Body of pancreas (tissue), 4 donors: ENCODE measurements at regions not wholly inside any gene's neighbourhood (a gene's known extent, or its start where the extent isn't known, plus 50 kb on each side); places are given as distances from the start of the nearest gene placed in this dataset.

ENCODE experiments used
- ATAC-seq: fragments of 150-250 bp; one replicate; pipeline ENCODE4 v1.9.1; 2016
- DNase-seq, 4 donors: peaks; one replicate each; pipeline ENCODE4 v3.0.0-alpha.2; 2019
- H3K27ac ChIP-seq, 4 donors: fragments of 200-600 bp; sonication (generic); 1 replicate in 3 of 4; 2 replicates in 1 of 4; pipeline versions ENCODE4 v1.5.1 to v1.6.1; 2016 to 2019; ENCODE audit warnings: mild to moderate bottlenecking in 1 of 4, mixed read lengths in 1 of 4, moderate library complexity in 1 of 4
- H3K27me3 ChIP-seq, 2 donors: fragments of 200-600 bp; sonication (generic); one replicate each; pipeline ENCODE4 v1.6.0; 2016; ENCODE audit warnings: mild to moderate bottlenecking in 1 of 2
- H3K36me3 ChIP-seq, 2 donors: fragments of 200-600 bp; sonication (generic); replicated peaks in 1 of 2; 2 replicates each; pipeline ENCODE4 v1.5.1; 2016; ENCODE audit warnings: low read depth in 2 of 2; ENCODE audit not compliant: insufficient read depth in 1 of 2
- H3K4me1 ChIP-seq: fragments of 200-600 bp; sonication (generic); one replicate; pipeline ENCODE4 v1.6.0; 2016
- H3K4me3 ChIP-seq, 2 donors: fragments of 200-600 bp; sonication (generic); 1 replicate in 1 of 2; 2 replicates in 1 of 2; pipeline ENCODE4 v1.5.1; 2016 to 2019
- H3K9me3 ChIP-seq, 3 donors: fragments of 200-600 bp; sonication (generic); 1 replicate in 2 of 3; 2 replicates in 1 of 3; pipeline ENCODE4 v1.5.1; 2016
- POLR2A ChIP-seq, 3 donors: fragments of 450-650 bp; IDR thresholded peaks; one replicate each; pipeline ENCODE4 v1.6.1; 2016; ENCODE audit warnings: antibody characterized with exemption in 3 of 3, mild to moderate bottlenecking in 2 of 3
- WGBS, 2 donors: methylation state at CpG; one replicate each; pipeline ENCODE4 v1.1.5; 2017; 5-methylcytosine and 5-hydroxymethylcytosine counted together
- intact Hi-C: fragments of 100-400 bp; cut with DNase I; formaldehyde crosslinking; loops from one replicate; pipeline ENCODE4 v1.15.1; 2023
- TF ChIP-seq, protein P1 (sequence below), 7 experiments: fragments of 450-650 bp in 4 of 7; fragments of 200-600 bp in 3 of 7; sonication (generic) in 3 of 7; IDR thresholded peaks; one replicate each; pipeline ENCODE4 v1.5.1; 2016 to 2019; ENCODE audit warnings: antibody characterized with exemption in 7 of 7

DNA sequence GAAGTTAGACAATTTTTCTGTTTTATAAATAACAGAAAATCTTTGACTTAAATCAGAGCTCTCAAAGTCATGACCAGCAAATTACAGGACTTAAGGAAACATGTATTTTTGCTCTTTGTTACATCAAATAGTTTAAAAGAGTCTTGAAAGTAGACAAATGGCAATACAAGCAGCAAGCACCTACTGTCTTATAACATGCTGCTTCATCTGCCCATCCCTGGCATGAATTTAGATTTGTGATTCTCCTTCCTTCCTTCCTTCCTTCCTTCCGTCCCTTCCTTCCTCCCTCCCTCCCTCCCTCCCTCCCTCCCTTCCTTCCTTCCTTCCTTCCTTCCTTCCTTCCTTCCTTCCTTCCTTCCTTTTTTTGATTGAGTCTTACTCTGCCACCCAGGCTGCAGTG, 715.6 kb upstream of the FLRT2 start:
- no peak for TF ChIP-seq POLR2A (IDR thresholded peaks at IDR 0.05)
- TF ChIP-seq, protein P1, sequence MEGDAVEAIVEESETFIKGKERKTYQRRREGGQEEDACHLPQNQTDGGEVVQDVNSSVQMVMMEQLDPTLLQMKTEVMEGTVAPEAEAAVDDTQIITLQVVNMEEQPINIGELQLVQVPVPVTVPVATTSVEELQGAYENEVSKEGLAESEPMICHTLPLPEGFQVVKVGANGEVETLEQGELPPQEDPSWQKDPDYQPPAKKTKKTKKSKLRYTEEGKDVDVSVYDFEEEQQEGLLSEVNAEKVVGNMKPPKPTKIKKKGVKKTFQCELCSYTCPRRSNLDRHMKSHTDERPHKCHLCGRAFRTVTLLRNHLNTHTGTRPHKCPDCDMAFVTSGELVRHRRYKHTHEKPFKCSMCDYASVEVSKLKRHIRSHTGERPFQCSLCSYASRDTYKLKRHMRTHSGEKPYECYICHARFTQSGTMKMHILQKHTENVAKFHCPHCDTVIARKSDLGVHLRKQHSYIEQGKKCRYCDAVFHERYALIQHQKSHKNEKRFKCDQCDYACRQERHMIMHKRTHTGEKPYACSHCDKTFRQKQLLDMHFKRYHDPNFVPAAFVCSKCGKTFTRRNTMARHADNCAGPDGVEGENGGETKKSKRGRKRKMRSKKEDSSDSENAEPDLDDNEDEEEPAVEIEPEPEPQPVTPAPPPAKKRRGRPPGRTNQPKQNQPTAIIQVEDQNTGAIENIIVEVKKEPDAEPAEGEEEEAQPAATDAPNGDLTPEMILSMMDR (IDR thresholded peaks at IDR 0.05): no peak
- ATAC-seq: no peak
- no peak for DNase-seq

DNA sequence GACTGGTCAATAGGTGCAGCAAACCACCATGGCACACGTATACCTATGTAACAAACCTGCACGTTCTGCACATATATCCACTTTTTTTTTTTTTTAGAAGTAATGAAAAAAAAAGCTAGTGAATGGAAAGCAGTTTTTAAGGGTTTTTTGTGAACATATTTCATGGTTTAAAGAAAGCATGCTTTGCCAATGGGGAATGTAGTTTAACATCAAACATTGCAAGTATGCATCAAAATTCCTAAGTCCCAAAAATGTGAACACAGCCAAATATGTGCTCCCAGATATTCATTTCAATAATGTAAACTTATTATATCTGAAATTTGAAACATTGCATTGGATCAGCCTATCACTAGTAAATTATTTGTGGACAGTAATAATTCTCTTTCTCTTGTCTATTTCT, 710.4 kb upstream of the FLRT2 start:
- TF ChIP-seq POLR2A (IDR thresholded peaks at IDR 0.05): no peak
- TF ChIP-seq, protein P1 (IDR thresholded peaks at IDR 0.05): no peak
- Histone ChIP-seq H3K4me1 (no peaks in the 10 kb centered on the region), H3K27me3 (no peaks in the 10 kb centered on the region), H3K4me3 (no peak overlapping the region), H3K9me3 (no peaks in the 10 kb centered on the region), H3K36me3 (no peaks in the 10 kb centered on the region), H3K27ac (no peak overlapping the region)
- intact Hi-C loops: no loop called here
- WGBS, 2 donors: 79 to 80% methylated on average over 2 of the region's 2 CpGs
- DNase-seq: no peak
- ATAC-seq: no peak

More for the DNA sequence above, 715.6 kb upstream of the FLRT2 start:
- no peak overlapping the region for H3K4me3 ChIP-seq
- no peak overlapping the region for H3K27ac ChIP-seq
- H3K36me3 ChIP-seq: no peaks in the 10 kb centered on the region
- intact Hi-C loops: no loop called here
- no peaks in the 10 kb centered on the region for H3K9me3 ChIP-seq
- no peaks in the 10 kb centered on the region for H3K4me1 ChIP-seq
- WGBS, 2 donors: 67 to 100% methylated on average over 1 of the region's 1 CpG
- no peaks in the 10 kb centered on the region for H3K27me3 ChIP-seq

DNA sequence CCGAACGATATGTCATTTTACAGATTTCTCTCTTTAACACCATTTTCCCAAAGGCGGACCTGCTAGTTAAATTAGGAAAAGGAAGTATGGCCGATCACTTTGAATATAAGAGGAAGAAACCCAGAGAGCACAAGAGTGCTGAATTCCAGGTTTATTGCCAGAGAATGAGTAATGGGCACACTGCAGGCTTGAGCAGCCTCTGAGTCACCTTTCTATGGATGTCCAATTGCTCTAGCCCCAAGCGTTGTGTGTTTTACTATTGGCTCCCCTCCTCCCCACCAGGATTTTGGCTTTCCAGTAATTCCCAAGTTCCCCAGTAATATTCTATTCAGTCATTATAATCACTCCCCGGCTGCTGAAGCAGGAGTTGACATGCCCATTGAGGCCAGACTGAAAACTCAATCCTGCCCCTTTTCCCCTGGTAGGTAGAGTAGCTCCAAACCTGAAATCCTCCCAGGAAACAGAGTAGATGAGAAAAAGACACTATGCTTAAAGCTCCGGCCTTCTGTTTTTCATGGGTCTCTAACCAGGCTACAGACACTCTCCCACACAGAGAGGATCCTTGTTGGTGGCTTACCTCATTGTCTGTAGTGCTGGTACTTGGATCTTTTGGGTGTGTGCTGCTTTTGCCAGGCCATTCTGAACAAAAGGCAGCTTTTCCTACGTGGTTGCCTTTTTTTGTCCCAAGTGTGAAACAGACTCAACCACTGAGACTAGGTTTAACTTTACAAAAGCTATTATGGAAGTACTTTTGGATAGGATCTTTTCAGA, 704.3 kb upstream of the FLRT2 start:
- no peak for ATAC-seq
- 88 to 91% methylated on average over 8 of the region's 8 CpGs for WGBS, 2 donors
- Histone ChIP-seq H3K27ac (no peak overlapping the region), H3K4me1 (no peaks in the 10 kb centered on the region), H3K36me3 (no peaks in the 10 kb centered on the region), H3K27me3 (no peaks in the 10 kb centered on the region), H3K4me3 (no peak overlapping the region), H3K9me3 (no peaks in the 10 kb centered on the region)
- TF ChIP-seq POLR2A (IDR thresholded peaks at IDR 0.05): no peak
- TF ChIP-seq, protein P1 (IDR thresholded peaks at IDR 0.05): no peak
- intact Hi-C loops: no loop called here
- DNase-seq: no peak

DNA sequence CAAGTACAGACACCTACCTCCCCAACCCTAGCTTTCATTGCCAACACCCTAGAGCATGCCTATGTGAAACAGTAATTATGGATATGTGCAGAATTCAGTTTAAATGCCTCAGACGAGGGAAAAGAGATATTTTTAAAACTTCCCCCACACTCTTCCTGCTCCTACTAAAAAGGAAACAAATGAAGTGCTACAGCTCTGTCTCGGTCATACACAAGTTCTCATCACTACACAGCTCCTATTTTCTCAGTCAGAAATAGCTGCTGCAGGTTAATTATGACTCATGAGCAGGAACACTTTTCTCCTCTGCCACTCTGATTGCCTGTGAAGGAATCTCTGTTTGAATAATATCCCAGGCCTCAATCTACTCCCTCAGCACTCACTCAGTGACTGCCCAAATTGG, 703.6 kb upstream of the FLRT2 start:
- no peak for DNase-seq
- no peak overlapping the region for H3K27ac ChIP-seq
- no peaks in the 10 kb centered on the region for H3K36me3 ChIP-seq
- no peaks in the 10 kb centered on the region for H3K27me3 ChIP-seq
- no peak for ATAC-seq
- 65% methylated on average over 2 of the region's 2 CpGs for WGBS, 2 donors
- H3K9me3 ChIP-seq: no peaks in the 10 kb centered on the region
- intact Hi-C loops: no loop called here
- TF ChIP-seq, protein P1 (IDR thresholded peaks at IDR 0.05): no peak
- no peak for TF ChIP-seq POLR2A (IDR thresholded peaks at IDR 0.05)
- H3K4me1 ChIP-seq: no peaks in the 10 kb centered on the region
- no peak overlapping the region for H3K4me3 ChIP-seq

DNA sequence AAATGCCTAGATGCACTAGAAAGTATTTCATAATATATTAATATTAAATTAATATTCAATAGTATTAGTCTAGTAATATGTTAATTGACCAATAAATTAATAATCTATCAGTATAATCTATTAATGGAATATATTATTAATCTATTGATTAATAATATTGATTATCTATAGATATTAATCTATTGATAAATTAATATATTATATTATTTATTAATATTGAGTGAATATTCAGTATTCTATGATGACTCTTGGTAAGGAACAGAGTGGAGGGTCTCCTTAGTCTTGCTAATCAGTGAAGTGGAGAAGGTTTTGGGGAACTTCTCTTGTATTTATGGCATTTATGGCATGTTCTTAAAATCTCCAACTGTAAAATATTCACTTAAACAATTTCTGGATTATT, 679.3 kb upstream of the FLRT2 start:
- Histone ChIP-seq H3K9me3 (no peaks in the 10 kb centered on the region), H3K27me3 (no peaks in the 10 kb centered on the region), H3K36me3 (no peaks in the 10 kb centered on the region), H3K4me1 (no peaks in the 10 kb centered on the region), H3K4me3 (no peak overlapping the region), H3K27ac (no peak overlapping the region)
- TF ChIP-seq, protein P1 (IDR thresholded peaks at IDR 0.05): no peak
- TF ChIP-seq POLR2A (IDR thresholded peaks at IDR 0.05): no peak
- intact Hi-C loops: no loop called here
- ATAC-seq (no peak), DNase-seq (no peak)
